Trophoblast cell (in vitro differentiated cells and primary cell): ENCODE measurements at regions not wholly inside any gene's neighbourhood (a gene's known extent, or its start where the extent isn't known, plus 50 kb on each side); places are given as distances from the start of the nearest gene placed in this dataset.
A peak's percentile ranks its signal among the peaks of the same experiment; 100 is the strongest.

Experiments used
- DNase-seq, 2 donors: peaks; one replicate each; pipeline ENCODE4 v3.0.0-alpha.2; 2016
- H2AFZ ChIP-seq: 2 replicates; pipeline ENCODE4 v1.6.1; 2013; ENCODE audit warnings: low read length, moderate library complexity, mild to moderate bottlenecking; ENCODE audit not compliant: insufficient read depth, poor library complexity
- H2AK5ac ChIP-seq: 2 replicates; pipeline ENCODE4 v1.6.1; 2013; ENCODE audit warnings: mild to moderate bottlenecking, low read length
- H2BK120ac ChIP-seq: 2 replicates; pipeline ENCODE4 v1.6.1; 2013; ENCODE audit warnings: low read length, mild to moderate bottlenecking, moderate library complexity; ENCODE audit not compliant: insufficient read depth, poor library complexity
- H2BK12ac ChIP-seq: 2 replicates; pipeline ENCODE4 v1.6.1; 2013; ENCODE audit warnings: mild to moderate bottlenecking, low read length, moderate library complexity
- H2BK5ac ChIP-seq: 2 replicates; pipeline ENCODE4 v1.6.1; 2013; ENCODE audit warnings: low read length, low read depth, moderate library complexity, mild to moderate bottlenecking; ENCODE audit not compliant: poor library complexity
- H3K14ac ChIP-seq: 2 replicates; pipeline ENCODE4 v1.6.1; 2013; ENCODE audit warnings: mild to moderate bottlenecking, low read length
- H3K18ac ChIP-seq: 2 replicates; pipeline ENCODE4 v1.6.1; 2013; ENCODE audit warnings: mild to moderate bottlenecking, low read length
- H3K23ac ChIP-seq: 2 replicates; pipeline ENCODE4 v1.6.1; 2013; ENCODE audit warnings: low read length
- H3K27ac ChIP-seq: 2 replicates; pipeline ENCODE4 v1.5.1; 2013; ENCODE audit warnings: low read depth, mild to moderate bottlenecking, inconsistent platforms, low read length, moderate library complexity
- H3K27me3 ChIP-seq: 2 replicates; pipeline ENCODE4 v1.6.1; 2013; ENCODE audit warnings: inconsistent platforms, mild to moderate bottlenecking, low read length, moderate library complexity; ENCODE audit not compliant: insufficient read depth
- H3K36me3 ChIP-seq, 2 experiments: 1 replicate in 1 of 2; 2 replicates in 1 of 2; pipeline ENCODE4 v1.6.1; 2013; ENCODE audit warnings: low read length in 2 of 2, mild to moderate bottlenecking in 2 of 2, moderate library complexity in 1 of 2; ENCODE audit not compliant: insufficient read depth in 2 of 2, control insufficient read depth in 1 of 2
- H3K4ac ChIP-seq: 2 replicates; pipeline ENCODE4 v1.6.1; 2013; ENCODE audit warnings: low read depth, mild to moderate bottlenecking, low read length, moderate library complexity
- H3K4me1 ChIP-seq, 2 experiments: 1 replicate in 1 of 2; 2 replicates in 1 of 2; pipeline ENCODE4 v1.6.1; 2013; ENCODE audit warnings: low read length in 2 of 2, mild to moderate bottlenecking in 2 of 2, moderate library complexity in 1 of 2; ENCODE audit not compliant: insufficient read depth in 2 of 2, control insufficient read depth in 1 of 2
- H3K4me2 ChIP-seq: 2 replicates; pipeline ENCODE4 v1.6.1; 2013; ENCODE audit warnings: inconsistent platforms, mild to moderate bottlenecking, low read length, moderate library complexity
- H3K4me3 ChIP-seq: 2 replicates; pipeline ENCODE4 v1.5.1; 2013; ENCODE audit warnings: mild to moderate bottlenecking, low read depth, low read length, inconsistent platforms
- H3K79me1 ChIP-seq: one replicate; pipeline ENCODE4 v1.6.1; 2013; ENCODE audit warnings: low read length
- H3K79me2 ChIP-seq: 2 replicates; pipeline ENCODE4 v1.6.1; 2013; ENCODE audit warnings: low read length, mild to moderate bottlenecking; ENCODE audit not compliant: control insufficient read depth, insufficient read depth, poor library complexity
- H3K9ac ChIP-seq: 2 replicates; pipeline ENCODE4 v1.6.1; 2013; ENCODE audit warnings: mild to moderate bottlenecking, low read length
- H3K9me3 ChIP-seq: 2 replicates; pipeline ENCODE4 v1.6.1; 2013; ENCODE audit warnings: low read depth, mild to moderate bottlenecking, control low read depth, inconsistent platforms, low read length; ENCODE audit not compliant: insufficient read depth
- H4K12ac ChIP-seq: 2 replicates; pipeline ENCODE4 v1.6.1; 2013; ENCODE audit warnings: low read depth, mild to moderate bottlenecking, low read length, moderate library complexity
- H4K8ac ChIP-seq: 2 replicates; pipeline ENCODE4 v1.6.1; 2013; ENCODE audit warnings: low read depth, mild to moderate bottlenecking, low read length, moderate library complexity
- H4K91ac ChIP-seq: one replicate; pipeline ENCODE4 v1.6.1; 2013; ENCODE audit warnings: low read depth, mild to moderate bottlenecking, low read length, moderate library complexity
- WGBS: extraction: QIAGEN DNeasy Blood & Tissue Kit; methylation state at CpG from one replicate; pipeline ENCODE4 v1.1.7; 2013; ENCODE audit warnings: missing lambda C conversion rate; ENCODE audit not compliant: insufficient read length, insufficient coverage; ENCODE audit errors: extremely low coverage; 5-methylcytosine and 5-hydroxymethylcytosine counted together

- Histone ChIP-seq H3K79me2 (peaks cover 2% of the 10 kb centered on the region), H3K27ac (no peak overlapping the region), H3K79me1 (peaks cover 10% of the 10 kb centered on the region), H3K23ac (no peak overlapping the region), H2BK5ac (no peak overlapping the region), H3K4me3 (no peak overlapping the region), H3K36me3 (no peaks in the 10 kb centered on the region), H3K9ac (no peak overlapping the region), H3K4me1 (peaks cover 17 to 20% of the 10 kb centered on the region in 2 experiments), H3K9me3 (peaks cover 2% of the 10 kb centered on the region), H2BK120ac (no peak overlapping the region), H3K4ac (no peak overlapping the region), H3K18ac (no peak overlapping the region), H4K12ac (no peak overlapping the region), H3K4me2 (no peak overlapping the region), H4K8ac (no peak overlapping the region), H2AFZ (no peak overlapping the region), H4K91ac (no peak overlapping the region), H2AK5ac (no peak overlapping the region), H2BK12ac (no peak overlapping the region), H3K14ac (no peak overlapping the region), H3K27me3 (no peaks in the 10 kb centered on the region)
- no peak for DNase-seq
- WGBS = no CpG with 5 or more reads among the region's 5 CpGs
These were observed 69.3 kb upstream of the BZW1 start for GRCh38 chr2:200742426-200742825.

GRCh38 chr2:200743042-200743676, 68.6 kb upstream of the BZW1 start:
- no peak overlapping the region for H3K18ac ChIP-seq
- H4K8ac ChIP-seq = no peak overlapping the region
- H4K91ac ChIP-seq = no peak overlapping the region
- H3K23ac ChIP-seq = no peak overlapping the region
- H3K4me1 ChIP-seq = peaks cover 20 to 26% of the 10 kb centered on the region in 2 experiments
- H3K14ac ChIP-seq = no peak overlapping the region
- WGBS = no CpG with 5 or more reads among the region's 10 CpGs
- H2BK5ac ChIP-seq = no peak overlapping the region
- H2BK12ac ChIP-seq = no peak overlapping the region
- H2AFZ ChIP-seq = no peak overlapping the region
- no peak overlapping the region for H3K27ac ChIP-seq
- no peak overlapping the region for H3K4me3 ChIP-seq
- DNase-seq = no peak
- H3K79me1 ChIP-seq = peaks cover 14% of the 10 kb centered on the region
- peaks cover 2% of the 10 kb centered on the region for H3K9me3 ChIP-seq
- H3K36me3 ChIP-seq = no peaks in the 10 kb centered on the region
- no peaks in the 10 kb centered on the region for H3K27me3 ChIP-seq
- H2BK120ac ChIP-seq = no peak overlapping the region
- no peak overlapping the region for H3K4ac ChIP-seq
- peaks cover 4% of the 10 kb centered on the region for H3K79me2 ChIP-seq
- H2AK5ac ChIP-seq = no peak overlapping the region
- no peak overlapping the region for H4K12ac ChIP-seq
- H3K4me2 ChIP-seq = no peak overlapping the region
- no peak overlapping the region for H3K9ac ChIP-seq

- Histone ChIP-seq H3K27me3 (no peaks in the 10 kb centered on the region), H4K12ac (no peak overlapping the region), H2AK5ac (no peak overlapping the region), H2BK12ac (no peak overlapping the region), H3K18ac (no peak overlapping the region), H3K9me3 (peaks cover 2% of the 10 kb centered on the region), H2BK5ac (no peak overlapping the region), H3K4ac (no peak overlapping the region), H3K4me3 (no peak overlapping the region), H3K79me2 (peaks cover 4% of the 10 kb centered on the region), H4K91ac (no peak overlapping the region), H3K4me1 (peaks cover 25 to 32% of the 10 kb centered on the region in 2 experiments), H3K27ac (no peak overlapping the region), H3K9ac (no peak overlapping the region), H3K79me1 (peaks cover 18% of the 10 kb centered on the region), H3K4me2 (no peak overlapping the region), H2AFZ (no peak overlapping the region), H3K14ac (no peak overlapping the region), H3K23ac (no peak overlapping the region), H3K36me3 (no peaks in the 10 kb centered on the region), H4K8ac (no peak overlapping the region), H2BK120ac (no peak overlapping the region)
- WGBS = no CpG with 5 or more reads among the region's 6 CpGs
- DNase-seq = no peak
These were observed 67.5 kb upstream of the BZW1 start for GRCh38 chr2:200744201-200744602.

GRCh38 chr2:200746301-200746700, 65.4 kb upstream of the BZW1 start:
- Histone ChIP-seq H2BK5ac (peak overlapping the region; percentile 70), H3K23ac (no peak overlapping the region), H3K36me3 (no peaks in the 10 kb centered on the region), H3K9ac (no peak overlapping the region), H4K12ac (no peak overlapping the region), H3K27me3 (no peaks in the 10 kb centered on the region), H3K27ac (peak overlapping the region; percentile 82), H4K91ac (peak overlapping the region; percentile 73), H2AK5ac (no peak overlapping the region), H3K4me3 (no peak overlapping the region), H4K8ac (no peak overlapping the region), H3K14ac (no peak overlapping the region), H3K4ac (no peak overlapping the region), H2AFZ (no peak overlapping the region), H2BK12ac (peak overlapping the region; percentile 82), H3K79me2 (peaks cover 4% of the 10 kb centered on the region), H3K4me1 (peaks cover 29 to 35% of the 10 kb centered on the region in 2 experiments), H2BK120ac (peak overlapping the region; percentile 75), H3K9me3 (peaks cover 2% of the 10 kb centered on the region), H3K79me1 (peaks cover 19% of the 10 kb centered on the region), H3K4me2 (no peak overlapping the region), H3K18ac (no peak overlapping the region)
- no CpG with 5 or more reads among the region's 7 CpGs for WGBS
- DNase-seq = peak; percentile 88
